ENCODE measurements at regions not wholly inside any gene's neighbourhood (a gene's known extent, or its start where the extent isn't known, plus 50 kb on each side); places are given as distances from the start of the nearest gene placed in this dataset.

DNA sequence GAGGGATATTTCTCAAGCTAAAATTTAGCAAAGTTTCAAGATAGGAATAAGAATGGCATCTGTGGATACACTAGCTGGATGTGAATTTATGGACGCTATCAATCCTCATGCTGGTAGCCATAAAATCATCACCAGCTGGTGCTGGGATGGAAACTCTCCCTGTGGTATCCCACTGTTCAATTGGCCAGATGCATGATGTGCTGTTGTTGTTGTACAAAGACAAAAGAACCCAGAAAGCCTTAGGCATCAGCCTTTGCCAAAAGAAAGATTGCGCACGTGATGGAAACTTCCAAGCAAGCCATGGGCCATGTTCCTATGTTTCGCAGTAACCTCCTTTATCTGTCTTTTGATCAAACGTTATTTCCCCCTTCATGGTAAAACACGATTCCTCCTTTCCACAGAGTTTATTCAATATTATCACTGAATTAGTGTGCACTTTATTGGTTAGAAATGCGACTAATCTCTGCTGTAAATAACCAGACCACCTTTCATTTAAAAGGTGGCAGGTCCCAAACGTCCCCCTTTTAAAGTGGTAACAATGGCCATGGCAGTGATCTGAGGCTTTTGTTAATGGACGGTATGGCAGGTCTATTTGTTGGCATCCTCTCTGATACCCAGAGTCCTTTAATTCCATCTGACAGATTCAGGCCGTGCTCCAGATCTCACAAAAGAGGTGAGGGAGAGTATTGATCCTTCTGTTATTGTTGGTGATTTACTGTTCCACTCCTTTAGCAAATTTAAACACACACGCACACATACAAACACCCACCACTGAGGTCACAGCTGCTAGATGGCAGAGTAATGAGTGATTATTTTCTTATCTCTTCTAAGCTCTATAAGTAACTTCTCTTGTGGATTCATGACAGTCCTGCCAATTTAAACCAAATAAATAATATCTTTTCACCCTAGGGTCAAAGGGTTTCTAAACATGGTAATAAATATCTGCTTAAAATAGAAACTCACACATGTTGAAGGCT lies 291.2 kb upstream of the KCNMB2 start:
- DNase-seq (ENCODE audit: low spot score), result no peak

DNA sequence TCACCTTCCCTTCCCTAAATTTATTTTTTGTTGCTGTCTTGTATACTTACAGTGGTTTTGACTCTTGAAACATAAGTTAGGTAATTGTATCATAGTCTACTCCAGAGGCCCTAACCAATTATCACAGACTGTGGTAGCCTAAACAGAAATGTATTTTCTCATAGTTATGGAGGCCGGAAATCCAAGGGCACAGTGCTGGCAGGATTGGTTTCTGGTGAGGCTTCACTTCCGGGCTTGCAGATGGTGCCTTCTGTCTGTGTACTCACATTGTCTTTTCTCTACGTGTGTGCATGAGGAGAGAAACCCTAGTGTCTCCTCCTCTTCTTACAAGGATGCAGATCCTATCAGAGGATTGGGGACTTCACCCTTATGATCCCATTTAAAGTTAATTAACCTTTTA lies 290.2 kb upstream of the KCNMB2 start:
- DNase-seq (ENCODE audit: low spot score), result no peak

DNA sequence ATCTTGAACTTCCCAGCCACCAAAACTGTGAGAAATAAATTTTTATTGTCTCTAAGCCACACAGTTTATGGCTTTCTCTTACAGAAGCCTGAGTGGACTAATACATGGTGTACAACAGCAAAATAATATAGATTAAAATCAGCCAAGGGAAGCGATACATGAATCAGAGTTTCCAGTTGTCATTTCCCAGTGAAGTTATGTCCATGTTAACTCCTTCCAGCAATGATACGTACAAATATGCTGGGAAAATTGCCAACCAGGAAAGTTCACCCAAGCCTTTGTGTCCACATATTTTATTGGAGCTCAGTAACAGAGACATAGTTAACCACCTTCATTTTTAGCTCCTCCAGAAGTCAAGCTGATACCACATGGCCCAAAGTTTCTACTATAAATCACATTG lies 280.9 kb upstream of the KCNMB2 start:
- no peak for DNase-seq (ENCODE audit: low spot score)

DNA sequence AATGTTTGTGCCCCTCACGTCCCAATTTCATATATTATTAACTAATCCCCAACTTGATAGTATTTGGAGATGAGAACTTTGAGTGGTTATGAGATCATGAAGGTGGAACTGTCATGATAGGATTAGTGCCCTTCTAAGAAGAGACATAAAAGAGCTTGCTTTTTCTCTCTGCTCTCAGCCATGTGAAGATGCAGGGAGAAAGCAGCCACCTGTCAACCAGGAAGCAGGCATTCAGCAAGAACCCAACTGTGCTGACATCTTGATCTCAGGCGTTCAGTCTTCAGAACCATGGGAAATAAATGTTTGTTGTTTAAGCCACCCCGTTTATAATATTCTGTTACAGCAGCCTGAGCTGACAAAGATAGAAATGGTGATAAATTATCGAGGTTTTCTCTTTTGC lies 278.7 kb upstream of the KCNMB2 start:
- DNase-seq (ENCODE audit: low spot score), result no peak

DNA sequence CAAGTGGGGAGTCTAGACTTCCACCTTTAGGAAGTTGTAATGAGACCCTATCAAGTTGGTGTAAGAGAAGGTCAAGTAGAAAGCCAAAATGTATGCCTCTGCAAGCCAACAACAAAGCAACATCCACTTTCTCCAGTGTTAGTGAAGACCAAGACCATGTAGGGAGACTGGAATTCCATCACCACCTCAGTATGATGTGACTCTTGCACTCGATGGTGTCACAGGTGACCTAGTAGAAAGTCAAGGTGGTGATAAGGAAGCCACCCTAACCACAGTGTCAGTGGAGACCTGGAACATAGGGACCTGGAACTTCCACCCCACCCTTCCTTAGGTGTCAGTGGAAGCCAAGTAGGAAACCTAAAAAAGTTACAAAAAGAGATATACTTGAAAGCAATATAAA lies 278.1 kb upstream of the KCNMB2 start:
- no peak for DNase-seq (ENCODE audit: low spot score)

DNA sequence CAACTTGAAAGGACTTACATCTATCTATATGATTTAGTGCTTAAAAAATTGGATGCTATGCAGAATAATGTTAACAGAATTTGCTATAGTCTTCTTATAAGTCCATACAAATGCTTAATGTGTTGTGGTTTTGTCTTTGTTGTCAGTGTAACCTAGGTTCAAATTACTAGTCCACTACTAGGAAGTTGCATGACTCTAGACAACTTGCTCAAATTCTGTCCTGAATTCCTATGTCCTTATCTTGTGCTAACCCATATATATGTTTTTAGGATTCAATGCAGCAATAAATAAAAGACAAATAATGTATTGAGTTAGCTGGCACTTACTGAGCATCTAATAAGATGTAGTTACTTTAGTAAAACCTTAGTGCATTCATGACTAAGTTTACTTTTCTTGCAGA lies 276.5 kb upstream of the KCNMB2 start:
- no peak for DNase-seq (ENCODE audit: low spot score)

DNA sequence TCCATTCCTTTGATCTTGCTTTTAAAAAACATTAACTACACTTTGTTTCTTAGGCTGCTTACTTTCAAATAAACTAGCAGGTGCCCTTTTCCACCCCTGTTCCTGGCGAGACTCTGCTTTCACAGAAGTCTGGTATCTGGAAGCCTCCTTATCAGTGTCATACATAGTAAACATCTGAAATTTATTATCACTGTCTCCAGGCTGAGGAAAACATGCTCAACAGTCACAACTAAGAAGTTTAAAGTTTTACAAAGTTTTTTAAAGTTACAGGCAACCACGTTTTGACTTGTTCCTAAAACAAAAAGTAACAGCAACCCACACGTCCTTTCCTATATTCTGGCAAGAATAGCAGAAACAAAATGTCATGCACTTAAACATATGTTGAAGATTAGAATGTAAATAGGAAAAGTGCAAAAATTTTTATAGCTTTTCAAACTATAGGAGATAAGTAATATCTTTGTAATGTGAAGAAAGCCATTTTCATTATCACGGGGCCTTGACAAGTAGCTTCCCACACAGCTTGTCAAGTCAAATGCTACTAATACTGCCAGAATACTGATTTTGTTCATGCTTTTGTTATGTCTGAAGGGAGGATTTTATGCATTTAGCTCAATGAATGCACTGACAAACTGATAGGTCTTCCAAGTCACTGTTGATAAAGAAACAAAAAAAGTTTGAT lies 275.2 kb upstream of the KCNMB2 start:
- DNase-seq (ENCODE audit: low spot score), result no peak

DNA sequence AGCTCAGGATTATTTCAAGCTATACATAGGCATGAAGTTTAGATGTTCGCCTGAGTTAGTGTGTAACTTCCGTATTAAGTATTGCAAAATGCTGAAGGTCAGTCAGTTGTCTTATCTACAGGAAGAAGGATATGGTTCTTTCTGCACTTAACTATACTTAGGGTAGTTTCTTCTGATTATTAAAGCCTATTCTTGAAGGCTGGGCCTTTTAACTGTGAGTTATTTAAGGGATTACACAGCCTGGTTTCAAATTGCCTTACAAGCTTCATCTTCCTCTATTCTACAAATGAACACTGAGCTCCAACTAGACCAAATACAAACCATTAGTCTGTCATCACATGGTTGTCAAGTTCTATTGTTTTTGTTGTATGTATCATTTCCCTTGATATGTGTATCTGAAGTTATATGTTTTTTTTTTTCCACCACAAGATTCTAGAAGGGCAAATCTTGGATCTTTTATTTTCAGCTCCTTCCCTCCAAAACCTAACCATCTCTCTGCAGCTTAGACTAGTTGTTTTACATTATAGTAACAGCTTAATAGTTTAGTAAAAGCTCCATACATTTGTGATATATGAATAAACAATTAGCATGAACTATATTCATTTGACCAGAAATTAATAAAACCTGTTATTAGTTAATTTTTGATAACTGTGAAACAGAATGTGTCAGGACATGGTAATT lies 272.9 kb upstream of the KCNMB2 start:
- DNase-seq (ENCODE audit: low spot score), result no peak

DNA sequence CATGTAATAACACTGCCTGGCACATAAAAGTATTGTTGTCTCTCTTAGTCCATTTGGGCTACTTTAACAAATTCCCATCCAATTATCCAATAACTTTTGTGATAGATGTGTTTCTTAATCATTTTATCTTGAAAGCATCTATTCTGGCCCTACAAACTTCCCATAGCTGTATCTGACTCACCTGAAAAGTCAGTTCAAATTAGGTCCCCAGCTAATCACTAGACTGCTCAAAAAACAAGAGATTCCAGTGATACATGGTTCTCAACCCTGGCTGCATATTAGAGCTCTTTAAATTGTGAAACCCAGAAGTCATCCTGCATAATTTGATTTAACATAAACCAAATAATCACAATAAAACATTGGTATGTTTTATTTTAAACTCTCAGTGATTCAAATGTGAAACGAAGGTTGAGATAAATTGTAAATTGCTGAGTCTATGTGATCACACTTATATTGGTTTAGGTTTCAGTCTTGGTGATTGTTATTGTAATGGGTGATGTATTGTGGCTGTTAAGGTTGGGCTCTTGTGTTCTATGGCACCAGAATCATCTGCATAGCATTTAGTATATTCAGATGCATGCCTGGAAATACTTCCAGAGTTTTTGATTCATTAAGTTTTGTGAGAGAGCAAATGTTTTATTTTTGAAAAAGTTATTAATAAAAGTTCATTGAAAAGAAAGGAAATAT lies 268.9 kb upstream of the KCNMB2 start:
- DNase-seq (ENCODE audit: low spot score), result no peak

DNA sequence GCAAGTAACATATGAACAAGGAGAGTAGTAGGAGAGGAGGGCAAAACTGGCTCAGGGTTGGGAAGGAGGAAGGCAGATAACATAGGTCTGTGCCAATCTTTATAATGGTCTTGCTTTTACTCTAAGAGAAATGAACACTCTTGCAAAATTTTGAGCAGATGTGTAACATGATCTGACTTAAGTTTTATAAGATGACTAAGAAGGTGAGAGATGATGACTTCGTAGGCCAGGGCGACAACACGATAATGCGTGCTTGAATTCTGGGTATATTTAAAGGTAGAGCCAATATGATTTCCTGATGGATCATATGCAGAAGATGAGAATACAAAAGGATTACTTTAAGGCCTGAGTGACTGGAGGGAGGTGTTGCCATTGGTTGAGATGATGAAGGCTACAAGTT lies 265.4 kb upstream of the KCNMB2 start:
- no peak for DNase-seq (ENCODE audit: low spot score)

DNA sequence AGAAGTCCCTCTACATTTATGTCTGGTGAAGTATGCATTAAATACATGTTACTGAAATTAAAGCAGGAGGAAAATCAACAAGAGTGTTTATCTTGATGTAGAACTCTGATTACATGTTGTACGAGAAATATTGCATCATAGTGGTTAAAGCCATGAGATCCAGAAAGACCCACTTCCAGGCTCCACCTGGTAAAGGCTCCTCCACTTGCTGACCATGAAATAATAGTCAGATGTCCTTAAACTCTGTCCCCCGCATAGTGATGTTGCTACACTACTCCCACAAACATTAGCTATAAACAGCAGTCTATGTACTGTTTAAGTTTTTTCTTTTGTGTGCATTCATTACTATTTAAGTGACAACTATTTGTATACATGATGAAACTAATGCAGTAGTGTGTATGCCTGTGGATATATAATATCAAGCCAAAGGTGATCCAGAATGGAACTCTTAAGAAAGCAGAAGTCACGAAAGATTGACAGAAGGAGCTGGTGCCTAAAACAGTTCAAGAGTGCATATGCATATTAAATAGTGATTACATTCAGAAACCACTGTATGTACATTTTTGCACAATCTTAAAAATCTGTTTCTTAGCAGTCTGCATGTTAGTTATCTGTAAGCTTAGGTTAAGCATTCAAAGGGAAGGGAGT lies 264.4 kb upstream of the KCNMB2 start:
- DNase-seq (ENCODE audit: low spot score), result no peak

DNA sequence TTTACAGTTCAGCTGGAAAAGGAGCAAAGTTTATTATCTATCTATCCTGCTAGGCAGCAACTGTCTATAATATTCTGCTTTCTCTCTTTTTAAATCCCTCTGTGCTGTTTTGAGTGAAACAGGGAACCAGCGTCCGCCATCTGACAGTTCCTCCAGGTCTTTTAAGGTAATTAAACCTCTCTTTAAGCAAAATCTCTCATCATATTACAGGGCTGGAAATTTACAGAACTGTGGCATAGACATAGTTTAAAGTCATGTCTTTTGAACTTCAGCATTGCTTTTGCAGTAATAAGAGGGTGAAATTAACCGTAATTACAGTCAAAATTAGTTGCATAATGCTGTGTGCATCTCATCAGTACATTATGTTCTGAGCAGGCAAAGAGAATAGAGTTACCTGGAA lies 263.4 kb upstream of the KCNMB2 start:
- DNase-seq (ENCODE audit: low spot score), result no peak

DNA sequence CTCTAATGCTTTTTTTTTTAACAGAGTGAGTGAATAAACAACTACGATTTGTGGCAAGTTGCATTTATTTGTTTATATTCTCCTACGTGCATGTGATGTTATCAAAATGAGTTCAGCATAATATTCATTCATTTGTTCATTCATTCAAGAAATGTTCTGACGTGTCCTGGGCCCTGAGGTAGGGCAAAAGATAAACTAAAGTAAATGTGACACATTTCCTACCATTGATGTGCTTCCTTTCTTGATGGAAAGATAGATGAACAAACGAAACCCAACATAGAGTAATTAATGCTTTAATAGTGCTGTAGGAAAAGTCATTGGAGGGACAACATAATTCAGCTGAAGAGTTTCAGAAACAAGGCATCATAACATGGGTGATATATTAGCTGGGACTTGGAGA lies 261.5 kb upstream of the KCNMB2 start:
- no peak for DNase-seq (ENCODE audit: low spot score)

DNA sequence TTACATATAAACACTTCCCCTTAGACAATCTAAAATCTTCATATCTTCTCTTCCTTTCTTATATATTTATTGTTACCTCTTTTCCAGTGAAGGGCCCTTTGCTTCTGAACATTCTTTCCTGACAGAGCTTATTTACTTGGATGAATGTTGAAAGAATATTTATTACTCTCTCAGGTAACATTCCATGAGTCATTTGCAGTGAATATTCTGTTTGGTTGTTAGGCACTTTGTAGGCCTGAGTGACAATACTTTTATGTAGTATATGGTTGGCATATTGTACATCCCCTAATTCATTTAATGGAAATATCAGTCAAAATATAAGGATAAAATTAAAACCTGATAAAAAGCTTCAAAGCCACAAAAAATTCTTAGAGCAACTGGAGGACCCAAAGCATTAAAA lies 260.9 kb upstream of the KCNMB2 start:
- DNase-seq (ENCODE audit: low spot score), result no peak

DNA sequence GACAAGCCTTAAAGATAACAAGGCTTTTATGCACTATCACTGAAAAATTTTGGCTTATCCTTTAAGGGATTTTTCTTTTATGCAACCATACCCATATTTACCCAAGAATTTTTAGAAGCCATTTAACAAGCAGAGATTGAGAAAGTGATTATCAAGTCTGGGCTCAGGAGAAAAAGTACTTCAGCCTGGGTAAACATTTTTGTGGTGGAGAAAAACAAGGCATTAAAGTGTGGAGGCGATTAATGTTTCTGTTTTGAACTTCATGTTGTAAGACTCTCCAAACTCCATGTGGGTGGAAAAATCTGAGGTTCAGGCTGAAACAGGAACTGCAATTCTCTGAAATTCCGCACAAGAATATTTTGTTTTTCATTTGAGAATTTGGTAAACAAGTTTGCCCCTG lies 260.4 kb upstream of the KCNMB2 start:
- DNase-seq (ENCODE audit: low spot score), result peak; percentile 31

DNA sequence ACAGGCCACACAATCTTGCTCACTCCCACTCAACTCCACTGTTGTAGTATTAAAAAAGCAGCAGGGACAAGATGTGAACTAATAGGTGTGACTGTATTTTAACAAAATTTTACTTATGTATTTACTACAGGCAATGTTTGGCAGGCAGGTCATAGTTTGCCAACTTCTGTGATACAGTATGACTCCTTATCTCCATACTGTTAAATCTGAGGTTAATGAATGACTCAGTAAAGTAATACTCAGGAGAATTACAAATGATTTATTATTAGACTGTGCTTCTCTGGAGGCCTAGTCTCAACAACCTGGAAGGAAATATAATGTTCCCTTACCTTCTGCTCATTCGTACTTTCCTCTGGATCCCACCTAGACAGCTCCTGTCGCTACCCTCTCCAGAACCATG lies 258.6 kb upstream of the KCNMB2 start:
- DNase-seq (ENCODE audit: low spot score), result no peak

DNA sequence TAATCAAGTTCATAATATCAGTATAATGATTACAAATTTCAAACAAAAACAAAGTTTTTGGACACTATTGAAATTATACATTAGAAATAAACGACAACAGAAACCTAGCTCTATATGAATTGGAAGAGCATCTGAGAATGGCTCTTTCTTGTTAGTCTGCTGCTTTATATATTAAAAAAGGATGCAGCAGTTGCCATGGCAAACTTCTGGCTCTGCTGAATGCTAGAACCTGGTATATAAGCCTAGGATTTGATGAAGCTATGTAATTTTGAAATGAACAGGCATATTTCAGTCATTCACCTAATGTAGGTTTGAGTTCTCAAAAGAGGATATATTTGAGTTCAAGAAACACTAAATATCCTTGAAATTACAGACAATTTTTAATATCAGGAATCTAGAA lies 252.7 kb upstream of the KCNMB2 start:
- DNase-seq (ENCODE audit: low spot score), result no peak

DNA sequence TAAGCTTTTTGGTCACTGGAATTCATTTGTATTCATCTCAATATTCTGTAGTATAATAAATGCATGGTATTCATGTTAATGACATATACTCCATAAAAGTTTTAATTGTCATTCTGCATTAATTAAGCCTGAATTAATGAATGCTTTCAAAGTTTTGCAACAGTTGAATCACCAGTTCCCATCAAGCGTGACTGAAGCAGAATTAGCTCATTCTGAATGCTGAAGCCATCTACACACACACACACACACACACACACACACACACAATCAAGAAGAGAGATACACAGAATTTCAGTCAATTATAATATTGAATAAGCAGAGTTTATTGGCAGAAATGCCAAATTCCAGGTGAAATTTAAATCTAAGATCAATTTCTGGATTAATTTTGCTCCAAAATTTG lies 252.1 kb upstream of the KCNMB2 start:
- no peak for DNase-seq (ENCODE audit: low spot score)

DNA sequence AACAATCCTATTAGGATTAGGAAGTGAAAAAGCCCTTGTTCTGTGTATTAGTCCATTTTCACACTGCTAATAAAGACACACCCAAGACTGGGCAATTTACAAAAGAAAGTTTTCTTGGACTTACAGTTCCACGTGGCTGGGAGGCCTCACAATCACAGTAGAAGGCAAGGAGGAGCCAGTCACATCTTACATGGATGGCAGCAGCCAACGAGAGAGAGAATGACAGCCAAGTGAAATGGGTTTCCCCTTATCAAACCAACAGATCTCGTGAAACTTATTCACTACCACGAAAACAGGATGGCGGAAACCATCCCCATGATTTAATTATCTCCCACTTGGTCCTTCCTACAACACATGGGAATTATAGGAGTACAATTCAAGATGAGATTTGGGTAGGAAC lies 248.2 kb upstream of the KCNMB2 start:
- DNase-seq (ENCODE audit: low spot score), result no peak

DNA sequence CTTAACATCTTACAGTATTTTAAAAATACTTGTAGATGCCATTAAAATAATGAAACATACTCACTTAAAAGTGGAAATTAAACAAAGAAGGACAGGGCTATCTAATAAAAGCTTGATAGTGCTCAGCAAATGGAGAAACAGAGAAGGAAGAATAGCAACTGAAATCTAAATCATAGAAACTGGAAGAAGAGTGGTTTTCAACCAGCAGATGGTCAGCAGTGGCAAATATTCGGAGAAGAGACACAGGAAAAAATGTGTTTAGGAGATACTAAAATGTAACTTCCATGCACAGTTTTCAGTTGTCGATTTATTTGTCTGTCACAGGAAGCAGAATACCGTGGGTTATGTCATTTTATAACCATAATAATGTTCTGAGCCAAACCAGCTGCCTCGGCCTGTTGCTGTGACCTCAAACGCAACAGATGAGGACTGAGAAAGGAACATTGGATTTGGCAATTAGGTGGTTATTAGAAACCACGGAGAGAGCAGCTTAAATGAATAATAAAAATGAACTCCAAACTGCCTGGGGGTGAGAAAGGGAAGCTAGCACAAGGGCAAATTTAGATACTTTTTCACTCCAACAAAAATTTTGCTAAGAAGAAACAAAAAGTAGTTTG lies 246.6 kb upstream of the KCNMB2 start:
- DNase-seq (ENCODE audit: low spot score), result no peak
